ENCODE measurements at regions not wholly inside any gene's neighbourhood (a gene's known extent, or its start where the extent isn't known, plus 50 kb on each side); places are given as distances from the start of the nearest gene placed in this dataset.

GRCh38 chr6:9192405-9192909 is 757.1 kb upstream of the SLC35B3 start:
- H3K4me2 ChIP-seq (ENCODE audit: low read length), result no peak overlapping the region
- H3K79me1 ChIP-seq (ENCODE audit: low read length), result no peaks in the 10 kb centered on the region
- no peaks in the 10 kb centered on the region for H3K79me2 ChIP-seq (ENCODE audit: control insufficient read depth, insufficient read depth, low read length, poor library complexity)
- no peak overlapping the region for H2BK5ac ChIP-seq (ENCODE audit: low read depth, low read length, poor library complexity)
- no peak overlapping the region for H3K9ac ChIP-seq (ENCODE audit: low read length)
- H3K23ac ChIP-seq (ENCODE audit: low read length), result no peak overlapping the region
- no peak overlapping the region for H4K8ac ChIP-seq (ENCODE audit: low read depth, low read length)
- H3K27ac ChIP-seq (ENCODE audit: low read depth, low read length), result no peak overlapping the region
- H3K4ac ChIP-seq (ENCODE audit: low read depth, low read length), result no peak overlapping the region
- H3K14ac ChIP-seq (ENCODE audit: low read length), result no peak overlapping the region
- no peaks in the 10 kb centered on the region for H3K27me3 ChIP-seq (ENCODE audit: insufficient read depth, low read length)
- no CpG with 5 or more reads among the region's 4 CpGs for WGBS (ENCODE audit: extremely low coverage, insufficient coverage, insufficient read length)
- no peak overlapping the region for H3K18ac ChIP-seq (ENCODE audit: low read length)
- no peak overlapping the region for H4K91ac ChIP-seq (ENCODE audit: low read depth, low read length)
- H3K4me3 ChIP-seq (ENCODE audit: low read depth, low read length), result no peak overlapping the region
- H2BK12ac ChIP-seq (ENCODE audit: low read length), result no peak overlapping the region
- no peak overlapping the region for H2AK5ac ChIP-seq (ENCODE audit: low read length)
- no peaks in the 10 kb centered on the region for H3K36me3 ChIP-seq (ENCODE audit: control insufficient read depth in 1 of 2, insufficient read depth in 2 of 2, low read length in 2 of 2)
- H2AFZ ChIP-seq (ENCODE audit: insufficient read depth, low read length, poor library complexity), result no peak overlapping the region
- H2BK120ac ChIP-seq (ENCODE audit: insufficient read depth, low read length, poor library complexity), result no peak overlapping the region
- H3K4me1 ChIP-seq (ENCODE audit: control insufficient read depth in 1 of 2, insufficient read depth in 2 of 2, low read length in 2 of 2), result no peaks in the 10 kb centered on the region
- no peak for DNase-seq
- no peak overlapping the region for H4K12ac ChIP-seq (ENCODE audit: low read depth, low read length)
- no peaks in the 10 kb centered on the region for H3K9me3 ChIP-seq (ENCODE audit: insufficient read depth, low read depth, low read length)

GRCh38 chr6:9186148-9186547 is 750.8 kb upstream of the SLC35B3 start:
- no peak overlapping the region for H4K12ac ChIP-seq (ENCODE audit: low read depth, low read length)
- no peak overlapping the region for H3K4ac ChIP-seq (ENCODE audit: low read depth, low read length)
- H2AFZ ChIP-seq (ENCODE audit: insufficient read depth, low read length, poor library complexity), result no peak overlapping the region
- no peaks in the 10 kb centered on the region for H3K36me3 ChIP-seq (ENCODE audit: control insufficient read depth in 1 of 2, insufficient read depth in 2 of 2, low read length in 2 of 2)
- H2BK12ac ChIP-seq (ENCODE audit: low read length), result no peak overlapping the region
- H3K18ac ChIP-seq (ENCODE audit: low read length), result no peak overlapping the region
- H3K9ac ChIP-seq (ENCODE audit: low read length), result no peak overlapping the region
- no peak overlapping the region for H3K14ac ChIP-seq (ENCODE audit: low read length)
- H4K8ac ChIP-seq (ENCODE audit: low read depth, low read length), result no peak overlapping the region
- H3K79me2 ChIP-seq (ENCODE audit: control insufficient read depth, insufficient read depth, low read length, poor library complexity), result no peaks in the 10 kb centered on the region
- no peak overlapping the region for H2BK5ac ChIP-seq (ENCODE audit: low read depth, low read length, poor library complexity)
- H3K9me3 ChIP-seq (ENCODE audit: insufficient read depth, low read depth, low read length), result no peaks in the 10 kb centered on the region
- no peak overlapping the region for H3K4me3 ChIP-seq (ENCODE audit: low read depth, low read length)
- H3K4me1 ChIP-seq (ENCODE audit: control insufficient read depth in 1 of 2, insufficient read depth in 2 of 2, low read length in 2 of 2), result no peaks in the 10 kb centered on the region
- no peak overlapping the region for H3K27ac ChIP-seq (ENCODE audit: low read depth, low read length)
- no peak overlapping the region for H2AK5ac ChIP-seq (ENCODE audit: low read length)
- DNase-seq, result no peak
- no peak overlapping the region for H3K4me2 ChIP-seq (ENCODE audit: low read length)
- no peaks in the 10 kb centered on the region for H3K27me3 ChIP-seq (ENCODE audit: insufficient read depth, low read length)
- H3K79me1 ChIP-seq (ENCODE audit: low read length), result no peaks in the 10 kb centered on the region
- no peak overlapping the region for H4K91ac ChIP-seq (ENCODE audit: low read depth, low read length)
- no peak overlapping the region for H3K23ac ChIP-seq (ENCODE audit: low read length)
- H2BK120ac ChIP-seq (ENCODE audit: insufficient read depth, low read length, poor library complexity), result no peak overlapping the region

- Histone ChIP-seq H3K27me3 (ENCODE audit: insufficient read depth, low read length) (no peaks in the 10 kb centered on the region), H3K36me3 (ENCODE audit: control insufficient read depth in 1 of 2, insufficient read depth in 2 of 2, low read length in 2 of 2) (no peaks in the 10 kb centered on the region)
- WGBS (ENCODE audit: extremely low coverage, insufficient coverage, insufficient read length), result no CpG with 5 or more reads among the region's 2 CpGs
Observed at GRCh38 chr6:9178071-9178470, 742.7 kb upstream of the SLC35B3 start.

GRCh38 chr6:9173229-9173628 is 737.9 kb upstream of the SLC35B3 start:
- H3K27me3 ChIP-seq (ENCODE audit: insufficient read depth, low read length), result no peaks in the 10 kb centered on the region
- DNase-seq, result no peak
- no CpG with 5 or more reads among the region's 7 CpGs for WGBS (ENCODE audit: extremely low coverage, insufficient coverage, insufficient read length)
- H4K12ac ChIP-seq (ENCODE audit: low read depth, low read length), result no peak overlapping the region
- no peak overlapping the region for H3K14ac ChIP-seq (ENCODE audit: low read length)
- no peak overlapping the region for H3K23ac ChIP-seq (ENCODE audit: low read length)
- H2AK5ac ChIP-seq (ENCODE audit: low read length), result no peak overlapping the region
- no peaks in the 10 kb centered on the region for H3K36me3 ChIP-seq (ENCODE audit: control insufficient read depth in 1 of 2, insufficient read depth in 2 of 2, low read length in 2 of 2)
- no peak overlapping the region for H3K4me2 ChIP-seq (ENCODE audit: low read length)
- H2BK12ac ChIP-seq (ENCODE audit: low read length), result no peak overlapping the region
- H4K8ac ChIP-seq (ENCODE audit: low read depth, low read length), result no peak overlapping the region
- H3K4ac ChIP-seq (ENCODE audit: low read depth, low read length), result no peak overlapping the region
- H3K79me1 ChIP-seq (ENCODE audit: low read length), result no peaks in the 10 kb centered on the region
- H3K9ac ChIP-seq (ENCODE audit: low read length), result no peak overlapping the region
- H4K91ac ChIP-seq (ENCODE audit: low read depth, low read length), result no peak overlapping the region
- no peak overlapping the region for H2BK120ac ChIP-seq (ENCODE audit: insufficient read depth, low read length, poor library complexity)
- H3K4me3 ChIP-seq (ENCODE audit: low read depth, low read length), result no peak overlapping the region
- H3K18ac ChIP-seq (ENCODE audit: low read length), result no peak overlapping the region
- peaks cover 2% of the 10 kb centered on the region for H3K9me3 ChIP-seq (ENCODE audit: insufficient read depth, low read depth, low read length)
- H3K27ac ChIP-seq (ENCODE audit: low read depth, low read length), result no peak overlapping the region
- no peak overlapping the region for H2BK5ac ChIP-seq (ENCODE audit: low read depth, low read length, poor library complexity)
- H3K4me1 ChIP-seq (ENCODE audit: control insufficient read depth in 1 of 2, insufficient read depth in 2 of 2, low read length in 2 of 2), result no peaks in the 10 kb centered on the region
- H2AFZ ChIP-seq (ENCODE audit: insufficient read depth, low read length, poor library complexity), result no peak overlapping the region
- H3K79me2 ChIP-seq (ENCODE audit: control insufficient read depth, insufficient read depth, low read length, poor library complexity), result no peaks in the 10 kb centered on the region

More at GRCh38 chr6:9178071-9178470, 742.7 kb upstream of the SLC35B3 start:
- no peak overlapping the region for H3K14ac ChIP-seq (ENCODE audit: low read length)
- no peak overlapping the region for H3K4me3 ChIP-seq (ENCODE audit: low read depth, low read length)
- no peak overlapping the region for H2AK5ac ChIP-seq (ENCODE audit: low read length)
- no peaks in the 10 kb centered on the region for H3K79me2 ChIP-seq (ENCODE audit: control insufficient read depth, insufficient read depth, low read length, poor library complexity)
- no peak overlapping the region for H3K27ac ChIP-seq (ENCODE audit: low read depth, low read length)
- H4K91ac ChIP-seq (ENCODE audit: low read depth, low read length), result no peak overlapping the region
- no peak overlapping the region for H3K18ac ChIP-seq (ENCODE audit: low read length)
- H2AFZ ChIP-seq (ENCODE audit: insufficient read depth, low read length, poor library complexity), result no peak overlapping the region
- no peaks in the 10 kb centered on the region for H3K4me1 ChIP-seq (ENCODE audit: control insufficient read depth in 1 of 2, insufficient read depth in 2 of 2, low read length in 2 of 2)
- no peak overlapping the region for H2BK120ac ChIP-seq (ENCODE audit: insufficient read depth, low read length, poor library complexity)
- no peak overlapping the region for H3K4ac ChIP-seq (ENCODE audit: low read depth, low read length)
- no peak overlapping the region for H3K4me2 ChIP-seq (ENCODE audit: low read length)
- H2BK5ac ChIP-seq (ENCODE audit: low read depth, low read length, poor library complexity), result no peak overlapping the region
- H4K12ac ChIP-seq (ENCODE audit: low read depth, low read length), result no peak overlapping the region
- no peak overlapping the region for H3K9ac ChIP-seq (ENCODE audit: low read length)
- no peak for DNase-seq
- no peak overlapping the region for H3K23ac ChIP-seq (ENCODE audit: low read length)
- H3K9me3 ChIP-seq (ENCODE audit: insufficient read depth, low read depth, low read length), result peaks cover 2% of the 10 kb centered on the region
- H3K79me1 ChIP-seq (ENCODE audit: low read length), result no peaks in the 10 kb centered on the region
- H2BK12ac ChIP-seq (ENCODE audit: low read length), result no peak overlapping the region
- H4K8ac ChIP-seq (ENCODE audit: low read depth, low read length), result no peak overlapping the region
